ENCODE measurements at regions not wholly inside any gene's neighbourhood (a gene's known extent, or its start where the extent isn't known, plus 50 kb on each side); places are given as distances from the start of the nearest gene placed in this dataset.
A peak's percentile ranks its signal among the peaks of the same experiment; 100 is the strongest.

DNA sequence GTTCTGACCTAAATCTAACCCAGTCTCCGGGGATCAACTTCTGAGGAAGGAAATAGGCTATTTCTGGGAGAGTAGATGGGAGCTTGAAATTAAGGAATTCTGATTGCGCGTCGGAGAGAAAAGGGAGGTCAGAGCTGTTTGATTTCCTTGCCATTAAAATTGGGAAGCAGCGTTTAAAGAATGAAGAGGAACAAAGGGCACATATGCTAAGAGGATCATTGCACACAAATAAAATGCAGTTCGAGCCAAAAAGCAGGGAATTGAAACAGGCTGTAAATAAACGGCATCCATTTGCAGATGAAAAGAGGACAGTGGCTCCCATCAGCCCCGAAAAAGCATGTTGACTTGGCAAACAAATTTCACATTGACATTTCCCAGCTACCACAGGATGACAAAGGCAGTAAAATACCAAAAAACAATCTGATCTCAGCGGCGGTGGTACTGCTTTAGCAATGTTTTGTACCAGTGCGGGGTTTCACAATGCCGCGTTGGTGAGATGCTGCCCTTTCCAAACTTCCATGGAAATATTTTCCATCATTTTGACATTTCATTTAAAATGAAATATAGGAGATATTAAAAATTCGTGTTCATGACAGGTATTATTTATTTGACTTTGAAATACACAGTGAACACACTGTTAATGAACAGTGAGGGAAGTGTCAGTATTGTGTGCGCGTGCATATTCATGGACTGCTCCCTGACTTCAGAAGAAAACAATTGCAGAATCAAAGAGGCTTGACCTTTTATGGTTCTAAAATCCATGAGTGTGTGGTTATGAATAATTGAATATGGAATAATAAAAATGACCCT is 108.8 kb downstream of the SQOR start:
- in situ Hi-C loops (cut with HindIII; ENCODE audit: low sequenced_read_pairs), result no loop called here

GRCh38 chr15:45744236-45744589 is 109.4 kb downstream of the SQOR start:
- in situ Hi-C loops (cut with HindIII; ENCODE audit: low sequenced_read_pairs), result no loop called here
- no peak for DNase-seq (ENCODE audit: low spot score)

More for the DNA sequence above, 108.8 kb downstream of the SQOR start:
- no peak for DNase-seq (ENCODE audit: low spot score)

GRCh38 chr15:45747426-45747825 is 112.6 kb downstream of the SQOR start:
- in situ Hi-C loops (cut with HindIII; ENCODE audit: low sequenced_read_pairs), result no loop called here
- no peak for DNase-seq (ENCODE audit: low spot score)

GRCh38 chr15:45751629-45752028 is 116.8 kb downstream of the SQOR start:
- in situ Hi-C loops (cut with HindIII; ENCODE audit: low sequenced_read_pairs), result no loop called here
- no peak for DNase-seq (ENCODE audit: low spot score)

GRCh38 chr15:45759936-45760335 is 125.1 kb downstream of the SQOR start:
- DNase-seq (ENCODE audit: low spot score), result no peak
- in situ Hi-C loops (cut with HindIII; ENCODE audit: low sequenced_read_pairs), result no loop called here

DNA sequence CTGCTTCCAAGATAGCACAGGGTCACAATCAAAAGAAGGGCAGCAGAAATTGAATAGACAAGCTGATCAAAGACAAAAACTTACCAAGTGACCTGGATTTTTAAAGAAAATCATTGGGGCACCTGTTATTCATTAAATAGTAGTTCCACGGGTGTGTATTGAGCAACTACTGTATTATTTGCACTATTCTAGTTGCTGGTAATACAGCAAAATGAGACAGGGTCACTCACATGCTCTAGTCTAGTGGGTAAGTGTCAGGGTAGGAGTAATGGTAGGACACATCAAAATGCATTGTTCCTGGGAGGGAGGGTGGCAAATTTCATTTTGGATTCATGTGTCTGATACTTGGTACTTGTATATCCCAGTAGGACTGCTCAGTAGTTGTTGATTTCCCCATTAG is 127.9 kb downstream of the SQOR start:
- DNase-seq (ENCODE audit: low spot score), result no peak
- in situ Hi-C loops (cut with HindIII; ENCODE audit: low sequenced_read_pairs), result no loop called here

GRCh38 chr15:45763170-45763869 is 128.5 kb downstream of the SQOR start:
- in situ Hi-C loops (cut with HindIII; ENCODE audit: low sequenced_read_pairs), result no loop called here
- DNase-seq (ENCODE audit: low spot score), result no peak

DNA sequence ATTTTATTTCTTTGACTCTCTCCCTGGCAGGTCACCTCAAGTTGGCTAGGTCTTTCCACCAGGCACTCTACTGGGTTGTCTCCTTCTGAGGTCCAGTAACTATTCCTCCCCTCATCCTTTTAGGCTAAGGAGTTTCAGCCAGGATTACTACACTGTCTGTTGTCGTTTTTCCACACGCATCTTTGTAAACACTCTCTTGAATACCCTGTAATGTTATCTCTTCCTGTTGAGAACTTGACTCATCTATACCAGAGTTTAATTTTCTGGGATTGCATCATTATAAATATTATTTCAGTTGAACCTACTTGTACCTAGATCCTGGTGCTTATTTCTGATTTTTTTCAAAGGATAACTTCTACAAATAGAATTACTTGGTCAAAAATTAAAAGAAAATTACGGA is 138.3 kb downstream of the SQOR start:
- in situ Hi-C loops (cut with HindIII; ENCODE audit: low sequenced_read_pairs), result no loop called here
- no peak for DNase-seq (ENCODE audit: low spot score)

DNA sequence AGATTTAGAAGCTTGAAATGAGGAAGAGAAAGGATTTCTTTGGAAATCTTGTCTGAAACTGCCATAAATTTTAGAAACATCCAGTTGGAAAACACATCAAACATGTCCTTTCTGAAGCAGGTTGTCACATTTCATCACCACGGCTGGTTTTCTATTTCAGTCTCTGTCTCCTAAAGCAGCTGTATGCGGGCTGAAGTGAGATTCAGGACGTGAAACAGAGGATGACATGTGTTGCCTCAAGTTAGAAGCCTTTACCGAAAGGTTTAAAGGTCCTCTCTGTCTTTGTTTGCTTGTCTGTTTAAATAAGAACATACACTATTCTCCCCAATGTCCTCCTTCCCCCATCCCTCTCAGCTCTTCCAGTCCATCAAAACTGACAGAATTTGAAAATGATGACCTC is 141.9 kb downstream of the SQOR start:
- DNase-seq (ENCODE audit: low spot score), result no peak
- in situ Hi-C loops (cut with HindIII; ENCODE audit: low sequenced_read_pairs), result no loop called here

- DNase-seq (ENCODE audit: low spot score), result no peak
- in situ Hi-C loops (cut with HindIII; ENCODE audit: low sequenced_read_pairs), result no loop called here
These were observed 143.0 kb downstream of the SQOR start for GRCh38 chr15:45777781-45778180.

DNA sequence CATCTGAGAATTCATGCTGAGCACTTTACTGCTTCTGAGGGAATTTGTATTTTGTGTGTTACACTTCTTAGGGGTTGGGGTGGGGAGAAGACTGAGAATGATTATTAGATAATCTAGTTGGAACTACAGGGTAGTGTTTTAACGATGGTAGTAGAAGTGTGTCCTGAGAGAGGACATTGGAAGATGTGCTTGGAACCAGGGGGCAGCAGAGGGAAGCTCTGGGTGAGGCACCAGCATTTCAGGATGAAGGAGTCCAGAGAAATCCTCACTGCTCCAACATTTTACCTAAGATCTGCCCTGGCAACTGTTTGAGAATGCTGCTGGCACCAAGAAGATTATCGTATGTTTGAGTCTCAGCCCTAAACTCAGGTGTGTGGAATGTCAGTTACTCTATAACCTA is 145.5 kb downstream of the SQOR start:
- in situ Hi-C loops (cut with HindIII; ENCODE audit: low sequenced_read_pairs), result no loop called here
- no peak for DNase-seq (ENCODE audit: low spot score)

GRCh38 chr15:45784656-45785055 is 149.8 kb downstream of the SQOR start:
- in situ Hi-C loops (cut with HindIII; ENCODE audit: low sequenced_read_pairs), result no loop called here
- no peak for DNase-seq (ENCODE audit: low spot score)

DNA sequence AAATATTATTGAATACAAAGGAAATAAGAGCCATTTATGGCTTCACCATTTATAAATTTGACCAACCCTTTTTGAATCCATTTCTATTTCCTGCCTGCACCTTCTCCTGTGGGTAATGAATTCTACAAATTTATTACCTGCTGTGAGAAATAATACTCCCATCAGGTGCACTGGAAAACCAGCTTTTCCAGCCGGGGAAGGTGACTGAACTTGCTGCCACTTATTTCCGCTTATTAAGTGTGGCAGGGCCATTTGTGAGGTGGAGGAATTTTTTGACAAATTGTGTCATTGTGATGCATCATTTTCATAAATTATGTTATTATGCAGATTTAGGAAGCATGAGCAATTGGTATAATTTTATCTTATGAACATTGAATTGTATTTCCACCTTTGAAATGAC is 151.1 kb downstream of the SQOR start:
- no peak for DNase-seq (ENCODE audit: low spot score)
- in situ Hi-C loops (cut with HindIII; ENCODE audit: low sequenced_read_pairs), result no loop called here

- in situ Hi-C loops (cut with HindIII; ENCODE audit: low sequenced_read_pairs), result no loop called here
- peak; percentile 9 for DNase-seq (ENCODE audit: low spot score)
These were observed 155.6 kb downstream of the SQOR start for GRCh38 chr15:45790325-45790943.

DNA sequence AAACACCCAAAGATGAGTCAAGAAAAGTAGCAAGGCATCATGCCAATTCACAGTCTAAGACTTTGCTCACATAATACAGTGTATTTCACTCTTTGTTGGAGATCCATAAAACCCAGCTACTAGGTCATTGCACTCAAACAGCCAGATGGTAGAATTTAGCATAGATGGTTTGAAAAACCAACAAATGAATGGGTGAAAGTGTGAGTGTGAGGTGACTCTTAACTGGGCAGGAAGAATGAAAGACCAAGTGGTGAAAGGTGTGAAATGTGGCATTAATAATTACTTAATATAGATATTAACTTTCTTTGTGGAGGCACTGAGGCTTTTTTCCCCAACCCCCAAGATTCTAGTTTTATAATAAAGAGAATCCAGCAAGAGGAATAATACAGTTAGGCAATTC is 159.5 kb downstream of the SQOR start:
- in situ Hi-C loops (cut with HindIII; ENCODE audit: low sequenced_read_pairs), result no loop called here
- no peak for DNase-seq (ENCODE audit: low spot score)

GRCh38 chr15:45794712-45795439 is 160.0 kb downstream of the SQOR start:
- in situ Hi-C loops (cut with HindIII; ENCODE audit: low sequenced_read_pairs), result no loop called here
- no peak for DNase-seq (ENCODE audit: low spot score)

DNA sequence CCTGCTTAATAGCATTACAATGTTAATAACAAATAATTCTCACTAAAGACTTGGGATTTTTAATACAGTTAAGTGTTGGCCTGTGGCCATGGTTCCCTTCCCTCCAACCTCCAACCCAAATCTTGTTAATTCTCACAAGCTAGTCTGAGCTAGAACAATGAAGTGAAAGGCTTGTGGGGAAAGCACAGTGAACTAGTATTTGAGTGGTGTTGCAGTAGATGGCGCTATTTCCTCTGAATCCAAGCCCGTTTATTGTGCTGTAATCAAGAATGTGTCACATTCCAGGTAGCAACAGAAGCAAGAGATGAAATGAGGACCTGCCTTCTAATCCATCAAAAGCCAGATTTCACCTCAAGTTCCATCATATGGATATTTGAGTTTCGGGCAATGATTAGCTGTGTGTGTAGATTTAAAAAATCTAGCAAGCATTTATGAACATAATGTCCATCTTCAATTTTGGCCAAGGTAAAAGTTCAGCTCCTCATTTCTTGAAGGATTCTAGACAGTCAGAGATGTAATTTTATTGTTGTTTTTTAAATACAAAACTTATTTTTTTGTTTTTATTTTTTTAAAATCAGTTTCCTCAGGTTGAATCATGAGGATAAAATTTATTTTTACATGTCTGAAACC is 160.7 kb downstream of the SQOR start:
- in situ Hi-C loops (cut with HindIII; ENCODE audit: low sequenced_read_pairs), result no loop called here
- DNase-seq (ENCODE audit: low spot score), result peak; percentile 85

DNA sequence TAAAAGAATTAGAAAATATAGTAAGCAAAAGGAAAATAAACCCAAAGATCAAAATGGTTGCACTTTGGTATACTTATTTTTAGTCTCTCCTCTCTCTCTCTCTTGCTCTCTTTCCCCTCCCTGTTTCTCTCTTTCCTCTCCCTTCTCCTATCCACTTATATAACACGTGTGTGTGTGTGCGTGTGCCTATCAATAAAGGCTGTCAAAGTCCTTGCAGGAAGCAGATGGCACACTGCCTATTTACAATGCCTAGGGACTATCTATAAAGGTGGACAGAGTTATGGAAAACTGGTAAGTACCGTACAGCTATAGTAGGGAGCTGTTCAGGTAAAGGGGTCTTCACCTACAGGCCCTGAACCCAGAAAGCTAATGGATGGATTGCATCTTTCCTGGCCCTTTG is 161.6 kb downstream of the SQOR start:
- no peak for DNase-seq (ENCODE audit: low spot score)
- in situ Hi-C loops (cut with HindIII; ENCODE audit: low sequenced_read_pairs), result no loop called here

DNA sequence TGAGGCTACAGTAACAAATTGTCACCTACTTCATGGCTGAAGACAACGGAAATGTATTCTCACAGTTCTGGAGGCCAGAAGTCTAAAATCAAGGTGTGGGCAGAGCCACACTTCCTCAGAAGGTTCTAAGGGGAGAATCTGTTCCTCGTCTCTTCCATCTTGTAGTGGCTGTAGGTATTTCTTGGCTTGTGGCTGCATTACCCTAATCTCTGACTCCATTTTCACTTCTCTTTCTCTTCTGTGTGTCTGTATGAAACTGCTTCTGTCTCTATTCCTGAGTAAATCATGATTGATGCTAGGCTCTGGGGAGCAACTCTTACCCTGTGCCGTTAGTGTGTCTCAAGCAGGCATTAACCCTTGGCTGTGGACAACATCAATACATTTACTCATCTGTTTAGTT is 164.7 kb downstream of the SQOR start:
- in situ Hi-C loops (cut with HindIII; ENCODE audit: low sequenced_read_pairs), result no loop called here
- DNase-seq (ENCODE audit: low spot score), result no peak
